Umbilical cord (tissue), 1 donor: ENCODE measurements at regions not wholly inside any gene's neighbourhood (a gene's known extent, or its start where the extent isn't known, plus 50 kb on each side); places are given as distances from the start of the nearest gene placed in this dataset.
"Not testable (repeated sequence)": the region's sequence is repeated elsewhere in the genome, so short reads cannot be mapped to it uniquely, and the experiment has no call there.

Experiments
- DNase-seq: peaks from one replicate; pipeline ENCODE4 v3.0.0-alpha.2; 2015; ENCODE audit warnings: low spot score

DNA sequence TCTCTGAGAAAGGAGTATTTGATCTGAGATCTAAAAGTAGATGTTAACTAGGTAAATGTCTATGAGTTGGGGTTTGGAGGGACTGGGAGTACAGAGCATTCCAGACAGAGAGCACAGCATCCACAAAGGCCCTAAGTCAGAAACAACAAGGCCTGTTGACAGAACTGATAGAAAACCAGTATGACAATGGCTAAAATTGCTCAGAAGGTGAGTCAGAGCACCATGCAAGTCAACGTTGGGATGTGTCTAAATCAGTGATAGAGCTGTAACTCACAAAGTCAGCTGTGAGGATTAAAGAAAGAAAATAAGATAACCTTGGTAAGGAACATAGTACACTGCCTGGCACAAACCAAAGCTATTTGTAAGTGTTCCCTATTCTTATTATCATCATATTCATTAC is 124.0 kb downstream of the CETN3 start:
- DNase-seq, result no peak

DNA sequence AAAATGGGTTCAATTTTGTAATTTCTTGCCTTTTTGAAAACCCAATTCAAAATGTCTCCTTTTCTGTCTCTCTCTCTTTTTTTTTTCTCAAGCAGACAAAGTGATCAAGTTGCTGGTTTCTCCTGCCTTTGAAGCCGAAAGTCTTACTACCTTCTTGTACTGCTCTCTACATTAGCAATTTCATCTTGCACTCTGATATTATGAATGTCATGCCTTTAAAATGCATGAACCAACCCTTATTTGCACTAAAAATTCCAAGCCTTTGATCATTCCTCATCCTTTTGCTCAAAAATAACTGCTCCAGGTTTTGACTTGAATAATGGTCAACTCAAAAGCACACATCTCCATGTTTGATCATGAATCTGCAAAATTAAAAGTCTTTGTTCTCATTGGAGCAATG is 125.2 kb downstream of the CETN3 start:
- DNase-seq, result no peak

DNA sequence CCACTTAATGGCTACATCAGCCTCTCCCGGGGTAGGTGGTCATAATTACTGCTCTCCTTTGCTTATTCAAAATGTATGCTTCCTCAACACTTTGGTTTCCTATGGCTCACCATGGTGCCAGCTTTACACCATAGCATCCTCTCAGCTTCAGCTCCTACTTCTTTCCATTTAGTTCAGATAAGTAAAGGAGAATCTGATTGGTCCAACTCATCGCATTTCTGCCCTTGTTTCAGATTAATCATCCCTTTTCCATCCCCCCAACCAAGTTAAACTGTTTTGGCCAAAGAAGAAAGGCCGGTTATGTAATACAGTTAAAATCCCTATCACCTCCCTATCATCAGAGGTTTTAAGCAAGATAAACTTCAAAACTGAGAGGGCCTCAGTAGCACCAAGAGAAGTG is 130.5 kb downstream of the CETN3 start:
- DNase-seq, result peak; percentile 64

DNA sequence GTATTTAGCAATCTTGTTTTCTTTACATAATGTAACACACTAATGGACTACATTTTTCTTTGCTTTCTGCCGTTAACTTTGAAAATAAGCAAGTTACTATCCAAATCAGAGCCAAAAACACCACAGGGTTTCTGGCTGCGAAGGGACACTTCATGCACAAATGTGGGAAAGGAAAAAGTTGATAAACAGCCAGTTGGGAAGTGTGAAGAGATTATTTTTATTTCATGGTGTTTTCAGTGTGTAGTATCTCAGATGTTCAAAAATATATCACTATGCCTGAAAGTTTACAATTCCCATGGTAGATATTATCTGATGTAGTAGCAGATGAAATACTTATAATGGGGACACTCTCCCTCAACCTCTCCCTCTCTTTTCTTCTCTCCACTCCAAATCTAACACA is 135.3 kb downstream of the CETN3 start:
- DNase-seq, result no peak

DNA sequence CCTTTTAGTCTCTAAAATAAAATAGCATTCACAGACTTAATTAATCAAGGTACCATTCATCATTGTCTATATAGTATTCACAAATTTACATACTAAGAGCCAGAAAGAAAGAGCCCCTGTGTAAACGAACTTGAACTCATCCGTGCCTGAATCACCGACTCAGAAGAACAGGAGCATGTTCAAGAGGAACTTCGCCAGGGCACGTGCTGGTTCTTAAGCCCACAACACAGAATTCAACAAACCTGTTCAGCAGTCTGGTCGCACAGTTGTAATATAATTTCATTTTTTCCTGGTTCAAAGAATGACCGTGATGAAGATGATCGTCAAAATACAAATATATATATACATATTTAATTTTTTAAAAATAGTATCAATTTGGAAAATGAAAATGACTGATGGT is 141.9 kb downstream of the CETN3 start:
- DNase-seq, result no peak

DNA sequence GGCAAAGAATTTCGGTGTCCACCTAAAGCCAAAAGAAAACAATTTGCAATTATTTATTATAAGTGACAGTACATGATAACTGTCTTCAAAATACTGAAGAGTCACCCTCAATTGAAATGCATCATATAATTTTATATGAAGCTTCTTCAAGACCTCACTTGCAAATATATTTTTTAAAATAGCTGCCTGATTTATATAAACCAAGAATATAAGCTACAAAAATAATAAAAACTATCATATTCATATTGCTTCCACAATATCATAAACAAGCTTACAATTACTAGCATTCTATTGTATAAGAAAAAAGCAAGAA is 144.1 kb downstream of the CETN3 start:
- no peak for DNase-seq

DNA sequence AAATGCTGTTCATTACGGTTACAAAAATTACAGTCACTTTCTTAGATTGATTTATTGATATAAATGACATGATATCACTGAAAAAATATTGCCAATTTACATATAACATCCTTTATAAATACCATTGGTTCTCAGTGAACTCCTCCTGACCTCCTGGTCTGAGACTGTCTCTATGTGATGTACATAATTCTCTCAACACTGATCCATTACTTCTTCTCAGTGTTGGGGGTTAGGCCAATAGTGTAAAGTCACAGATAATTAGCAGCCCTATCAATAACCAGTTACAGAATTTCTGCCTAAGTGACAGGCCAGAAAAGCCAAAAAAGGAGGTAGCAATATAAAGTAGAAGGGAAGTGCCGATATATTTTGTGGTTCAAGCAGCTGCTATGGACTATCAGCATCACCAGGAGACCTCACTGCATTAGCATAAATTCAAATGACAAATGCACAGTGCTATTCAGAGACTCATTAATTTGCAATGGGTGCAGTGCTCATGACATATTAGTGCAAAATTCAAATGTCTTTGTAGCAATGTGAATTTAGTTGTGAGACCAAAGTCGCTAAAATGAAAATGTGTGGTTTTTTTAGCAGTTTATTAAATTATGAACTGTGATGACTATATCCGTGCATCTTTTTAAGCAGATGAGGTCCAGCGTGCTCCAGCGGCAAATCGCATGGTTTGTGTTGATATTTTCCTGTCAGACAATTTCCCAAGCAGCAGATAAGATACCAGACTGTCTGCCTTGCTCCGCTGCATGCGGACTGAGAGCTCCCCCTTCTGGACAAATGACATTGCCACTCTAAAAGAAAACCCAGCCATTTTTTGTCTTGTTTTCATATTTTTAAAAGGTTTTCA is 144.6 kb downstream of the CETN3 start:
- DNase-seq, result peak; percentile 89

DNA sequence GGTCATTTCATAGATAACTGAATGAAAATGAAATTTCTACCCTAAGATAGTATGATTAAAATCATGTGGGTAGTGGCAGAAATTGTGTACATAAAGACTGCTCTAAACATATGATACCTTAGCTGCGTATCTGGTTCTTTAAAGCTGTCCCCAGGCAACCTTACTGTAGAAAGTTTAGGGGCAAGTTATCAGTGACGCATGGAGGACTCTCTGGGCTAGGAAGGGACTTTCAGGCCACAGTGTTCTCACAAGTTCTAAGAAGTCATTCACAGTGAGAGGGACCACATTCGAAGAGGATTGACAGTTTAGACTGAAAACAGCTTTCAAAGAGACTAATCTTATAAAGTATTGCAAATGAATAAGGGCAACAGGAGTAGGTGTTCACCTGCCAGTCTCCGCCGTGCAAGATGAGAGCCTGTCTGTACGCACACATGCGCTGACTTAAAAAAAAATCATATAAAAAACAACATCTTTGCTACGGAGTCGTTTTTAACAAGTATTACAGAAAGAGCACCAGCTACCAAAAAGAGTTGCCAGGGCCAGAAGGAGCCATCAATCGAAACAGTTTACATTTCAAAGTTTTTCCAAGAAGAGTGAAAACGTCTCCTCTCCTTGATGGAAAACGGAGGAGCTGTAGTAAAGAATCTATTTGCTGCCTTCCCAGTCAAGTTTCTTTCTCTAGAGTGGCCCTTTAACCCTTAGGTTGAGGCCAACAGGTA is 146.3 kb downstream of the CETN3 start:
- DNase-seq, result no peak

DNA sequence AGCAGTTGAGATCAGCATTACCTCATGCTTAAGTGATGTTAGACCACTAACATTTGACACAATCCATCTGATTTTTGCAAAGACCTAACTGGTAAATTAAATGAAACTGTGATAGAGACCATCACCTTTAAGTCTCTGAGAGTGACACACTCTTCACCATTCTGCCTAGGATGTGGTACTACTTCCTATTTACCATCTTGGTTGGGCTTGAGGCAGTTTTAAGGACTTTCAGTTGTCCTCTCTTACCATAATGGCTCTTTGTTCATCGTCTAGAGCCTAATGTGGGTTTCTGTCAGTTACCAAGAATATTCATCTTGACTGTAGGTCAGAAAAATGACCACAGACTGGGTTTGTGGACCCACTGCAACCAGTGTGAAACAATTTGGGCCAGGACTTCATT is 158.1 kb downstream of the CETN3 start:
- DNase-seq, result no peak

DNA sequence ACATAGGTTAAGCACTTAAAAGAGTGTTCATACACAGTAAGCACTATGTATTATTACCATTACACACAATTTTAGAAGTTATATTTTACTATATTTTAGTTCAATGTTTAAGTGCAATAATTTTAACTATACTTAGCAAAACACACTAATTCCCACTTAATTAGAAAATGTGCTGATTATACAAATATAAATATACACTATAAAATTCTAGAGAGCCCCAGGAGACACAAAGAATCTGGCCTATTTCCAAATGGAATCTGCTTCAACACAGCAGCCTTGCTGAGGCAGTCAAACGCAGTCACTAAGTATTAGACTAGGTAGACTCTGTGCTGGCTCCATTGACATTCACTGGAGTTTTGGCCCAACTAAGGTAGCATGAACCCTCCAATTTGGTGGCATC is 160.9 kb downstream of the CETN3 start:
- no peak for DNase-seq

DNA sequence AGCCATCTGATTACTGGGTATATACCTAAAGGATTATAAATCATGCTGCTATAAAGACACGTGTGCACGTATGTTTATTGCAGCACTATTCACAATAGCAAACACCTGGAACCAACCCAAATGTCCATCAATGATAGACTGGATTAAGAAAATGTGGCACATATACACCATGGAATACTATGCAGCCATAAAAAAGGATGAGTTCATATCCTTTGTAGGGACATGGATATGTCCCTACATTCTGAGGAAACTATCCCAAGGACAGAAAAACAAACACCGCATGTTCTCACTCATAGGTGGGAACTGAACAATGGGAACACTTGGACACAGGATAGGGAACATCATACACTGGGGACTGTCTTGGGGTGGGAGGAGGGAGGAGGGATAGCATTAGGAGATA is 165.7 kb downstream of the CETN3 start:
- DNase-seq, result not testable (repeated sequence)

DNA sequence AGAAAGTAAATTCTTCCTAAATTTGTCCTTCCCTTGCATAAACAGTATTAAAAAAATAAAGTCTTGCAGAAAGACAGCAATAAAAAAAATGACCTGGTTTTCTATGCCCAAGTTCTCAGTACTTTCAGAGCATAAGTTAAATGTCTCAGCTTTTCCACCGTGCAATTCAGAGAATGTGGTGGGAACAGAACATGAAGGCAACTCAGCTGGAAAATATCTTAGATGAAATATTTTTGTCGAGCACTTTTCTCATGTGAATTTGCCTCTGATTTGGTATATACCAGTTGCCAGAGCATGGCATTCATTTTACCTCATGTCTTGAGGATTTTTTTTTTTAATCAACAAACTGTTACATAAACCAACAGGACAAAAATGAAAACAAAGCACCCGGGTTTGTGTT is 176.1 kb downstream of the CETN3 start:
- DNase-seq, result peak; percentile 57

DNA sequence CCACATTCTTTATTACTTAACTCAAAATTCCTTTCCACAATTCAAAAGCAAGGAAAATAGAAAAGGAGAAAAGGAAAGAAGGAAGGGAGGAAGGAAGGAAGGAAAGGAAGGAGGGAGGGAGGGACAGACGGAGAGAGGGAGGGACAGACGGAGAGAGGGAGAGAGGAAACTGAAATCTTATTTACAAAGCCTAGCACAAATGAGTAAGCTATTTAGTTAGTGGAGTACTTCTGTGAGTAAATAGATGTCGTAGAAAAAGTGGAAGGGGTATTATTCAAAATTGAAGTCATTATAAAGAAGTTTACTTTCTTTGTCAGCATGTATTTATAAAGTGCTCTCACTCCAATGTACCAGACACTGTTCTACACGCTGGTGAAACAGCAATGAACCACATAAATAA is 177.9 kb downstream of the CETN3 start:
- no peak for DNase-seq

DNA sequence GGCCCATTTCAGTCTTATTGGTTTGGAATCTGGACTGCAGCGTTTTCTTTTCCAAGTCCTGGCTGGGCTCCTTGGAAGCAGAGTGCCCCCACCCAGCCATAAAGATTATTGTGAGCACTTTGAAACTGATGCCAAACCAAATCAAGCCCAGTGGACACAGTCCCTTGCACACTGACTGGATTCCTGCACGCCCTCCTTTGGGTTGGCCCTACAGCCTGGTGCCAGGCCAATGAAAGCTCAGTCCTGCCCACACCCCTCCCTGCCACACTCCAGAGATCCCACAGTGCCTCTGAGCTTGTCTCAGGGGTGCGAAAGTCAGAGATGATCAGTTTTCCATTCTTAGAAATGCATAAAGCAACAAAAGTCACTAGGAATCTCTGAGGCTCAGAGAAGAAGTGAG is 181.9 kb downstream of the CETN3 start:
- DNase-seq, result peak; percentile 69

DNA sequence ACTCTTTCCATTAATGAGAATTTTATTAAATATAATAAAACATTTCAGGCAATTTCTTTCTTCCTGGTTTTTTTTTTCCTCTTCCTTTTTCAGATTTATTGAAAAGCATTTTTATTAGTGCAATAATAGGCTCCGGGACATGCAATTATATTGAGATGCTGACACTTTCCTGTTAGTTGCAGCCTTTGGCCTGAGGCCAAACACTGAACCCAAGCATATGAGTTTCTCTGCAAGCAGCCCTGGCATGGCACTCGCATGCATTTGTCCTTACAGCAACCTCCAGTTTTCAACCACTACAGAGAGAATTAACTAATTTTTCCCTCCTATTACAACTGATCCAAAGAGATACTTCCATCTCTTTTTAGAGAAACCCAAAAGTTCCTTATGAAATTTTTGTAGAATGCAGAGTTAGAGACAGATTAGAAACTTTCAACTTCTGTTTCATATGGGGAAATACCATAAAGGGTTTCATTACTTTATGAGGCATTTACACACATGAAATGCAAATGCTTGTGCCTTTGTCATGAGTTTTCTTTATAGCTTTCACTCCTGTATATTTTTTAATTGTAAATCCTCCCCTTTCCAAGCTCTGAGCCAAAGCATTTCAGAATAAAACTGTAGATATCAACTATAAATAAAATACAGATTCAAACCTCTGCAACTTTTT is 183.0 kb downstream of the CETN3 start:
- peak; percentile 28 for DNase-seq

DNA sequence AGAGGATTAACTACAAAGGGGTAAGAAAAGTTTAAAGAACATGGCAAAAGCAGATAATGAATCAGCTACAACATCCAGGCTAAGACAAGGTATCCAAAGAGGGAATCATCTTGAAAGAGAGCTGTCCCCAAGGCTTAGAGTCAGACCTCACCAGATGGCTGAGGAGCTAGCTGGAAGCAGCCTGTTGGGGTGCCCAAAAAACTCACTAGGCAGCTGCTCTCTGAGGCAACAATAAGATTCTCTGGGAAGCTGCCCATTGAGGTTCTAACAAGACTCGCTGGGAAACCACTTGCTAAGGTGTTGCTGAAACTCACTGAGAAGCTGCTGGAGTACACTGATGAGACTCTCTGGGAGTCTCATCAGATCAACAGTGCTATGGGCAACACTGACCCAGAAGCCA is 185.2 kb downstream of the CETN3 start:
- DNase-seq, result no peak

DNA sequence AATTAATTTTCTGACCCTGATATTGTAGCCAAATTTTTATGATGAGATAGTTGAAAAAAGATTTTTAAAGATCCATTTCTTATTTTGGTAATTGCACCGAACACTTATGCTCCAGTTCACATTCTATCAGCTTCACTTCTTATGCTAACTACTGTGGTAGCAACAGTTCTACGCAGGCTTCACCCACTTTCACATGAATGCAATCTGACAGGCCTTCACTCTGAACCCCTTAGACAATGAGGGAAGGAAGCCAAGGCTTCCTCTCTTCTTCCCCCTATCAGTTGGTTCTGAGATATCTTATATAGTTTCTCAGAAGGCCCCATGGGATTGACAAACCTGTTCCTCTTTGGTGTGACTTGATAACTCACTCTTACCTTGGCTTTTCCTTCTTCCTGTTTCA is 185.8 kb downstream of the CETN3 start:
- no peak for DNase-seq

DNA sequence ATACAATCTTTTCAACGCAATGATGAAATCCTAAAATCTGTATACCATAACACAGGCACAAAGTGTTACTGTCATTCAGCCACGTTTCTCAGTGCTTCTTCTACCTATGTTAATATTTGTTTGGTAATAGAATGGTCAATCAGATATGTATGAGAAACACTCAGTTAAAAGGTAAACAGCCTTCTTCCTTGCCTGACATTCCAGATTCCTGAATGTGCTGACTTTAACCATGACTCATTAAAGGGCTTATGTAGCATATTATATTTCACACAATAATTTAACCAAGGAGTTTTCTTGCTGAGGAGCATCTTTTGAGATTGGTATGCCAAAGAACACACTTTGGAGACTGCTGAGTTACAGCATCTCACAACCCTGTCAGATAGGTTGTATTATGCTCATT is 187.6 kb downstream of the CETN3 start:
- no peak for DNase-seq

DNA sequence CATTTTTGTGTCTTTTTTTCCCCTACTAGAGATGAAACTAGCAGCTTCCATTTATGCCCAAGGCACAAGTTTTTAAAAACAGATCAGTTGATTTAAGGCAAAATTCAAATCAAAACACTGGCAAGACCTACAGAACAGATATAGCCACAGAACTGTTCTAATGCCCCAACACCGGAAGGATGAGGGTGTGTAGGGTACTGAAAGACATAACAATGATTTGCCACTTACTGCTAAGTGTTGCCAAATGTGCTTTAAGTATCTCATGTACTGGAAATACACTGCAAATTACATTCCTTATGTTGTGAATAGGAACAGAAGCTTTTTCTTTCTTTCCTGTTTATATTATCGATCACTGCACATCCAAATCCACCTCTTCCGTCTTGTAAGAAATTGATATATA is 189.0 kb downstream of the CETN3 start:
- no peak for DNase-seq

DNA sequence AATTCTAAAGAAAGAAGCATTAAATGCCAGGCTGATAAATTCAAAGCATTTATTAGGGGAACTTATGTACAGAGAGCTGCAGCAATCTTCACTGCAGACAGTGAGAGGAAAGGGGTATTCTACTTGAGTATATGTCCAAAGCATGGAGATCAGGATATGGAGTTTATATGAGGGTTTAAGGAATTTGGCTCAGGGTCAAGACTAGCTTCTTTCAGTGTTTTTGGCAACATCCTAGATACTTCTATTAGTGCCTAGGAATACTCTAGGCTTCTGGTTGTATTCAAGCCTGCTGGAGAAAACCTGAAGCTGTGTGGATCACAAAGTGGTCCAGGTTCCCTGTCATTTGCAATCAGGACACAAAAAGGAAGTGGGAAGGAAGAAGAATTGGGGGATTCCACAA is 194.6 kb downstream of the CETN3 start:
- DNase-seq, result peak; percentile 14

DNA sequence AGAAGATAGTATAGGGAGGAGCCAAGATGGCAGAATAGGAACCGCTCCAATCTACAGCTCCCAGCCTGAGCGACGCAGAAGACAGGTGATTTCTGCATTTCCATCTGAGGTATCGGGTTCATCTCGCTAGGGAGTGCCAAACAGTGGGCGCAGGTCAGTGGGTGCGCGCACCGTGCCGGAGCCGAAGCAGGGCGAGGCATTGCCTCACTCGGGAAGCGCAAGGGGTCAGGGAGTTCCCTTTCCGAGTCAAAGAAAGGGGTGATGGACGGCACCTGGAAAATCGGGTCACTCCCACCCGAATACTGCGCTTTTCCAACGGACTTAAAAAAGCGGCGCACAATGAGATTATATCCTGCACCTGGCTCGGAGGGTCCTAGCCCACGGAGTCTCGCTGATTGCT is 201.2 kb downstream of the CETN3 start:
- not testable (repeated sequence) for DNase-seq

DNA sequence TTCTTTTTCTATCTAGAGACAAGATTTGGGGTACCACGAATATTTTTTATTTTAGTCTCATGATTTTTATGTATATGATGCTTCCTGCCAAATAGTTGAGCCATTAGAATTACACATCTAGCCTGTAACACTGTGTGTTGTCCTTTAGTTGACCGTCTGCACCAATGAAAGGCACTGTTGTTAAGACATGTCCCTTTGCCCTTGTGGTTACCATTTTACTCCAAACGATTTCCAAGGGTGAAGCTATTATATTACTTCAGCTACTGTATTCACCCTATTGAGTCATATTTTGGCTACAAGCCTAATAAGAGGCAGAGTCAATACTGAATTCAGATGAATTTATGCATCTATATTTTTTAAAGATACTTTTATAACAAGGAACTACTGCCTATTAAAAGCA is 207.6 kb downstream of the CETN3 start:
- no peak for DNase-seq
